OCI-LY3 (cell line): ENCODE measurements at regions not wholly inside any gene's neighbourhood (a gene's known extent, or its start where the extent isn't known, plus 50 kb on each side); places are given as distances from the start of the nearest gene placed in this dataset.

Experiments used
- EZH2phosphoT487 ChIP-seq: fragments of 200-600 bp; shearing (Covaris generic); IDR thresholded peaks from 2 replicates; pipeline ENCODE4 v1.6.1; 2018; ENCODE audit warnings: antibody characterized with exemption, mixed run types, low read depth
- TF ChIP-seq, protein P1 (sequence below): fragments of 200-600, 300-600 bp; sonication (generic); IDR thresholded peaks from 2 replicates; pipeline ENCODE4 v1.5.1; 2014; ENCODE audit warnings: antibody characterized with exemption, low read length, low read depth

DNA sequence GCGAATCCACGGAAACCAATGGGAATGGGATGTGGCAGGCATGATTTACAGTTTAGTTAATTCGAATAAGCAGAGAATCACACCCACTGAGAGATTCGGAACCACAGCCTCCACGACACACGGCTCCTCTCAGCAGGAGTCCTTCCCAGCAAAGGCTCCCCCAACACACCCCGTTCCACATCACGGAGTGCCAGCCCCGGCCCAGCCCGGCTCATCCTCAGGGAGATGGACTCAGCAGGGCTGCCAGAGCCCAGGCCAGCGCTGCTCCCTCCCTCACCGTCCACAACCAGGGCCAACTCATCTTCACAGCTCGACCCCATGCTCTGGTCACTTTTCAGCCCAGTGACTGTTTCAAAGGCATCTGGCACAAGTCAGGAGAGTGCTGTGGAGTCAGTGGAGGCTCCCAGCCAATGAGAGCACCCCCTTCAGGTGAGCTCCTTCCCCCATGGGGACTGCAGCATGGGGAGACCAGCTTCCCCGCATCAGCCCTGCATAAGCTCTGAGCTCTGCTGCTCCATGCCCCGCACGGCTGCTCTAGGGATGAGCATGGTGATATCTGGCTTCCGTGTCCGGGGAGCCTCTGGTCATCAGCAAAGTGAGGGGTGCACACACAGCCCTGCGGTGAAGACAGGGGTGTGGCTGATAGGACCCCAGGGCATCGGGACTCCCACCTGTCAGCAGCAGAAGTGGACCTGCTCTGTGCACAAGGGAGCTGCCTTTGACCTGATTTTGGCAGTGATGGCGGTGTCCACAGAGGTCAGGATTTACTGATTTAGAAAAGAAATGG lies 238.8 kb upstream of the SFSWAP start:
- TF ChIP-seq, protein P1, sequence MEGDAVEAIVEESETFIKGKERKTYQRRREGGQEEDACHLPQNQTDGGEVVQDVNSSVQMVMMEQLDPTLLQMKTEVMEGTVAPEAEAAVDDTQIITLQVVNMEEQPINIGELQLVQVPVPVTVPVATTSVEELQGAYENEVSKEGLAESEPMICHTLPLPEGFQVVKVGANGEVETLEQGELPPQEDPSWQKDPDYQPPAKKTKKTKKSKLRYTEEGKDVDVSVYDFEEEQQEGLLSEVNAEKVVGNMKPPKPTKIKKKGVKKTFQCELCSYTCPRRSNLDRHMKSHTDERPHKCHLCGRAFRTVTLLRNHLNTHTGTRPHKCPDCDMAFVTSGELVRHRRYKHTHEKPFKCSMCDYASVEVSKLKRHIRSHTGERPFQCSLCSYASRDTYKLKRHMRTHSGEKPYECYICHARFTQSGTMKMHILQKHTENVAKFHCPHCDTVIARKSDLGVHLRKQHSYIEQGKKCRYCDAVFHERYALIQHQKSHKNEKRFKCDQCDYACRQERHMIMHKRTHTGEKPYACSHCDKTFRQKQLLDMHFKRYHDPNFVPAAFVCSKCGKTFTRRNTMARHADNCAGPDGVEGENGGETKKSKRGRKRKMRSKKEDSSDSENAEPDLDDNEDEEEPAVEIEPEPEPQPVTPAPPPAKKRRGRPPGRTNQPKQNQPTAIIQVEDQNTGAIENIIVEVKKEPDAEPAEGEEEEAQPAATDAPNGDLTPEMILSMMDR, result no peak
- TF ChIP-seq EZH2phosphoT487, result no peak
